ENCODE measurements at regions not wholly inside any gene's neighbourhood (a gene's known extent, or its start where the extent isn't known, plus 50 kb on each side); places are given as distances from the start of the nearest gene placed in this dataset.

DNA sequence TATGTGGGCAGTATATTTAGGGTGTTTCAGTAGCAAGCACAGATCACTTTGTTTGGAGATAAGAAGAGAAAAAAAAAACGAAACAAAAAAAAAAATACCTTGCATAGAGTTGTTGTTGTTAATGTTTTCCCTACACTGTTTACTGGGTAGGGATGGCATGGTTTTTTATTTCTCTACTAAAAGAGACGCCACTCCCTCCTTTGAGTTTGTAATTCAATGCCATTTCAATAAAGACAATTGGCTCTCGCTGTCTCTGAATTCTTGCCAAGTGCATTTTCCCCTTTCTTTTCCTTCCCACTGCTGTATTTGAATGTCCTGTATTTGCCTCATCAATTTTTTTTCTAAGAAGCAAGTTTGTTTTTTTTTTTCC, 213.9 kb upstream of the UBASH3B start:
- TF ChIP-seq EZH2 (IDR thresholded peaks at IDR 0.05; ENCODE audit: insufficient read depth, low read length) = no peak
- TF ChIP-seq, protein P1, sequence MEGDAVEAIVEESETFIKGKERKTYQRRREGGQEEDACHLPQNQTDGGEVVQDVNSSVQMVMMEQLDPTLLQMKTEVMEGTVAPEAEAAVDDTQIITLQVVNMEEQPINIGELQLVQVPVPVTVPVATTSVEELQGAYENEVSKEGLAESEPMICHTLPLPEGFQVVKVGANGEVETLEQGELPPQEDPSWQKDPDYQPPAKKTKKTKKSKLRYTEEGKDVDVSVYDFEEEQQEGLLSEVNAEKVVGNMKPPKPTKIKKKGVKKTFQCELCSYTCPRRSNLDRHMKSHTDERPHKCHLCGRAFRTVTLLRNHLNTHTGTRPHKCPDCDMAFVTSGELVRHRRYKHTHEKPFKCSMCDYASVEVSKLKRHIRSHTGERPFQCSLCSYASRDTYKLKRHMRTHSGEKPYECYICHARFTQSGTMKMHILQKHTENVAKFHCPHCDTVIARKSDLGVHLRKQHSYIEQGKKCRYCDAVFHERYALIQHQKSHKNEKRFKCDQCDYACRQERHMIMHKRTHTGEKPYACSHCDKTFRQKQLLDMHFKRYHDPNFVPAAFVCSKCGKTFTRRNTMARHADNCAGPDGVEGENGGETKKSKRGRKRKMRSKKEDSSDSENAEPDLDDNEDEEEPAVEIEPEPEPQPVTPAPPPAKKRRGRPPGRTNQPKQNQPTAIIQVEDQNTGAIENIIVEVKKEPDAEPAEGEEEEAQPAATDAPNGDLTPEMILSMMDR (IDR thresholded peaks at IDR 0.05; ENCODE audit: insufficient read depth, low read depth, low read length) = no peak

All from astrocyte (in vitro differentiated cells and primary cell).